Cardiac fibroblast (primary cell): ENCODE measurements at regions not wholly inside any gene's neighbourhood (a gene's known extent, or its start where the extent isn't known, plus 50 kb on each side); places are given as distances from the start of the nearest gene placed in this dataset.

Source experiments
- DNase-seq, 2 donors: peaks; one replicate each; pipeline versions ENCODE4 v3.0.0 to v3.0.0-alpha.2; 2010; ENCODE audit warnings: low read depth in 2 of 2
- H3K4me3 ChIP-seq, 2 donors: replicated peaks in 1 of 2; 1 replicate in 1 of 2; 2 replicates in 1 of 2; pipeline ENCODE4 v1.5.1; 2011; ENCODE audit warnings: low read depth in 2 of 2, low read length in 2 of 2, mild to moderate bottlenecking in 2 of 2, moderate library complexity in 1 of 2
- TF ChIP-seq, protein P1 (sequence below): IDR thresholded peaks from one replicate; pipeline ENCODE4 v1.5.1; 2011; ENCODE audit warnings: low read depth, mild to moderate bottlenecking, low read length, inconsistent platforms

DNA sequence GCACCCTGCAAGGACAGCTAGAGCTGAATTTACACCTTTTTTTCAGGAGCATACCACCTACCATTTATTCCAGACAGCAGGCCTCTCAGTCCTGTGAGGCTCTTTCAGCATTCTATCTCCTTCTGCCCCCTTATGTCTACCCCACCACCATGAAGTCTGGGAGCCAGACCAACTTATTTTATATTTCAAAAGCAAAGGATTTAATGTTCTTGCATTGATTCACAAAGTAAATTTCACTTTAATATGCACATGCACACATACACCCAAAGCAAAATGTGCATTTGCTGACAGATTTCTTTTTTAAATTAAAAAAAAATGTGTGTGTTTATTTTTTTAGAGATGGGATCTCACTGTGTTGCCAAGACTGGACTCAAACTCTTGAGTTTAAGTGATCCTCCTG, 264.2 kb upstream of the LRRC3B start:
- TF ChIP-seq, protein P1, sequence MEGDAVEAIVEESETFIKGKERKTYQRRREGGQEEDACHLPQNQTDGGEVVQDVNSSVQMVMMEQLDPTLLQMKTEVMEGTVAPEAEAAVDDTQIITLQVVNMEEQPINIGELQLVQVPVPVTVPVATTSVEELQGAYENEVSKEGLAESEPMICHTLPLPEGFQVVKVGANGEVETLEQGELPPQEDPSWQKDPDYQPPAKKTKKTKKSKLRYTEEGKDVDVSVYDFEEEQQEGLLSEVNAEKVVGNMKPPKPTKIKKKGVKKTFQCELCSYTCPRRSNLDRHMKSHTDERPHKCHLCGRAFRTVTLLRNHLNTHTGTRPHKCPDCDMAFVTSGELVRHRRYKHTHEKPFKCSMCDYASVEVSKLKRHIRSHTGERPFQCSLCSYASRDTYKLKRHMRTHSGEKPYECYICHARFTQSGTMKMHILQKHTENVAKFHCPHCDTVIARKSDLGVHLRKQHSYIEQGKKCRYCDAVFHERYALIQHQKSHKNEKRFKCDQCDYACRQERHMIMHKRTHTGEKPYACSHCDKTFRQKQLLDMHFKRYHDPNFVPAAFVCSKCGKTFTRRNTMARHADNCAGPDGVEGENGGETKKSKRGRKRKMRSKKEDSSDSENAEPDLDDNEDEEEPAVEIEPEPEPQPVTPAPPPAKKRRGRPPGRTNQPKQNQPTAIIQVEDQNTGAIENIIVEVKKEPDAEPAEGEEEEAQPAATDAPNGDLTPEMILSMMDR: no peak
- DNase-seq: no peak
- H3K4me3 ChIP-seq: no peak overlapping the region

DNA sequence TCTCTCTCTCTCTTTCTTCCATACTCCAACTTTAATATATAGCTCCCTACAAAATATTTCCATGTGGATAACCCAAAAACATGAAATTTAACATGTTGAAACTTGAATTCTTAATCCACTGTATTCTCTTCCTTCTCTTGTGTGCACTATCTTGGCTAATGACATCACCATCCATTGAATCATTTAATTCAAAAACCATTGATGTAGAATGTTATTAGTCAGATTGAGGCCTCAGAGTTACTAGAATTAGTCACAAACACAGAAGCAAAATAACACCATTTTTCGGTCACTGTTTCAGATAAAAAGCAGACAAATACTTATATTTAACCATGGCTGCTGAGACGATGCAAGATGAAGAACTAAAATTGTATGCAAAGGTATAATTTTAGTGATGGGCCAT, 256.9 kb upstream of the LRRC3B start:
- DNase-seq: no peak
- TF ChIP-seq, protein P1: no peak
- no peak overlapping the region for H3K4me3 ChIP-seq

DNA sequence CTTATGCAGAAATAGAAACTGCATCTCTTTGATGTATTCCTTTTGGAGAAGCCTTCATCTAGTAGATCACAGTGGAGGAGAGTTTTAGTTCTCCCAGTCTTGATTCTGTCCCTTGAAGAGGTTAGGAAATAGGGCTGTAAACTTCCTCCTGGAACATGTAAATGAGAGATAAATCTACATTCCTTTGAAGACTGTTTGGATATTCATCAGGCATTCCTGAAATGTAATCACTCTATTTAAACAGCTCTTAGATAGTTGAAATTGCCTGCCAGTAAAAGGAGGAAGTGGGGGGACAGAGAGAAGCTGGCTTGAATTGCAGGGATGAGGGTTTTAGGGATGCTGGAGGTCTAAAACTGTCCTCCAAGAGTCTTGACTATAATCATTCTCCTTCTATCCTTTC, 254.3 kb upstream of the LRRC3B start:
- no peak for DNase-seq
- TF ChIP-seq, protein P1: no peak
- no peak overlapping the region for H3K4me3 ChIP-seq

DNA sequence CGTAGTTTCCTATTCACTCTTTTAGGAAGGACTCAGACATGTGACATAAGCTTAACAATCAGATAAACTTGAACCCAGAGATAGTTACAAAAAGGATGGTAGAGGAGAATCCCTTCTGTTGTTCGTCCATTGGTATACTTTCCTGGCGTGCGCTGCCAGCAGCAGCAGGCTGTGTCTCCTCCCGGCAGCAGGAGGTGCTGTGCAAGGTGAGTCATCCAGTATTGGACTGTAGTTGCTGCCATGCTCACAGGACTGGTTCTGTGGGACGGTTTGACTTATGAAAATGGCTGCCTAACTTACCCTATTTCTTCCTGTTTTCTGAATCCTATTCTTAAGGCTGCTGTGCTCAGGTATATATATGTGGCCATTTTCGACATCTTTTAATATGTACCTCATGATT, 253.4 kb upstream of the LRRC3B start:
- no peak overlapping the region for H3K4me3 ChIP-seq
- DNase-seq: no peak
- TF ChIP-seq, protein P1: no peak

DNA sequence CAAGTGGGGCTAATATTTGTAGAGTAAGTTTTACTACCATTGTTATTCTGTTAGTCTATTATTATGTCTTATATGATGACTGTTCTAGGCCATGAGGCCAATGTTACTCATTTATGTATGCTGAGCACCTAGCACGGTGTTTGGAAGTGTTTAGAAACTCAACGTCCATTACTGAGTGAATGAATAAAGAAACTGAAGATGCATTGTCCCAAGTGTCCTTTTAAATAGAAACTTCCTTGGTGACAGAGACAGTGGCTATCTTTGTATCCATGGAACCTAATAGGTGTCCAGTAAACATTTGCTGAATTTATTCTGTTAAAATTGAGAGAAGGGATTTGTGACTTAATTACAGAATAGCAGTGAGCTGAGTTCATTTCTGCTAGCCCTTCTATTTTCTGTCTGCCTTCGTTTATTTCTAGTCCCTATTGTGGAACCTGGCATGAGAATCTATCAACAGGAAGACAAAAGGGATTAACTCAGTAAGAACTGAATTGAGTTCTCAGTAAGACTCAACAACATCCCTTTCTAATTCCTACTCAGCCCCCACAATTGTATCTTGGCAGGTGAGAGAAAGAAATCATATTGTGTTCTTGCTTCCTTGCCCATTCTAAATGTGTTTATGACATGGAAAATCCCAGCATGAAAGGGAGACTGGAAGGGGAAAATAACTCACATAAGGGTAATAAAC, 246.6 kb upstream of the LRRC3B start:
- TF ChIP-seq, protein P1: no peak
- H3K4me3 ChIP-seq: no peak overlapping the region
- DNase-seq: no peak

DNA sequence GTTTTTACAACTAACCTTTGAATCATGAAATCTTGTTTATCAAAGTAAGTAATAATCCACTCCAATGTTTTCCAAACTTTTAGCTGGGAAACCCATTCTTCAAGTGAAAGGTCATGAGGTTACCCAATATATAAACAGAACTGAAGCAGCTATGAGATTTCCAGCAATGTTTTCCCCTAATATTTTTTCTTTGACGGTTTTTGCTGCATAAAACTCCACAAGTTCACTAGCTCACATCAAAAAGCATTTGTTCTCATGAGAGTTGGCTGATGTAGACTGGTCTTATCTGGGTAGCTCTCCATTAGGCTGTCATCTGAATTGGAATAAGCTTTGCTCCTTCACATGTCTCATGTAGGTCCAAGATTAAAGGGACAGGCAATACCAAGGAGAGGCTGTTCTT, 241.2 kb upstream of the LRRC3B start:
- H3K4me3 ChIP-seq: no peak overlapping the region
- TF ChIP-seq, protein P1: no peak
- no peak for DNase-seq

DNA sequence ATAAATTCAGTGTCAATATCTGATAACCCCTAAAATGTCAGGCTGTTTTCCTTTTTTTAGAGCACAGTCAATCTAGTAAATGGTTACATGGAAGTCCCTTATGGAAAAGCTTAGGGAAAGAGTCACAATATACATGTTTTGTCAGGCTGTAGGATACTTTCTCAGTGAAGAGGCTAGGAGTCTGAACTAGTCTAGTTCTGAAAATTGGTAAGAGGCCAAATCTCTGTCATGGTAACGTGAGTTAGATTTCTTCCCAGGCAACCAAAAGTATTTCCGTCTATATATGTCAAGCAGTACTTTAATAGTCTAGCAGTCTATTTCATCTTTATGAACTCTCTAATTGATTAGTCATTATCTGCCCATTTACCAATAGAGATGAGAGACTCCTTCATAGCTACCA, 215.9 kb upstream of the LRRC3B start:
- no peak for DNase-seq
- TF ChIP-seq, protein P1: no peak
- H3K4me3 ChIP-seq: no peak overlapping the region
